ACC112 (cell line): ENCODE measurements at regions not wholly inside any gene's neighbourhood (a gene's known extent, or its start where the extent isn't known, plus 50 kb on each side); places are given as distances from the start of the nearest gene placed in this dataset.

Source experiments
- H2AFZ ChIP-seq: fragments of 200-600 bp; sonication (generic); one replicate; pipeline ENCODE4 v1.6.0; 2017; ENCODE audit warnings: antibody characterized with exemption, low read length; ENCODE audit not compliant: unreplicated experiment
- H3K27ac ChIP-seq: fragments of 200-600 bp; sonication (generic); 2 replicates; pipeline ENCODE4 v1.5.1; 2014; ENCODE audit warnings: low read depth, mild to moderate bottlenecking, antibody characterized with exemption, low read length, moderate library complexity
- H3K27me3 ChIP-seq: fragments of 200-600 bp; sonication (generic); 2 replicates; pipeline ENCODE4 v1.6.1; 2014; ENCODE audit warnings: mild to moderate bottlenecking, antibody characterized with exemption, low read length, moderate library complexity, mixed read lengths; ENCODE audit not compliant: insufficient read depth
- H3K36me3 ChIP-seq: fragments of 200-600 bp; sonication (generic); 2 replicates; pipeline ENCODE4 v1.6.1; 2016; ENCODE audit warnings: mild to moderate bottlenecking, antibody characterized with exemption, low read length, moderate library complexity, mixed read lengths; ENCODE audit not compliant: insufficient read depth
- H3K4me1 ChIP-seq: fragments of 200-600 bp; sonication (generic); one replicate; pipeline ENCODE4 v1.6.1; 2016; ENCODE audit warnings: low read length, mixed read lengths; ENCODE audit not compliant: insufficient read depth, unreplicated experiment, control insufficient read depth
- H3K4me3 ChIP-seq: fragments of 200-600 bp; sonication (generic); 2 replicates; pipeline ENCODE4 v1.5.1; 2014; ENCODE audit warnings: mild to moderate bottlenecking, low read depth, low read length
- H3K79me2 ChIP-seq: fragments of 200-600 bp; sonication (generic); one replicate; pipeline ENCODE4 v1.6.0; 2016; ENCODE audit warnings: low read length; ENCODE audit not compliant: control insufficient read depth, unreplicated experiment, insufficient read depth

DNA sequence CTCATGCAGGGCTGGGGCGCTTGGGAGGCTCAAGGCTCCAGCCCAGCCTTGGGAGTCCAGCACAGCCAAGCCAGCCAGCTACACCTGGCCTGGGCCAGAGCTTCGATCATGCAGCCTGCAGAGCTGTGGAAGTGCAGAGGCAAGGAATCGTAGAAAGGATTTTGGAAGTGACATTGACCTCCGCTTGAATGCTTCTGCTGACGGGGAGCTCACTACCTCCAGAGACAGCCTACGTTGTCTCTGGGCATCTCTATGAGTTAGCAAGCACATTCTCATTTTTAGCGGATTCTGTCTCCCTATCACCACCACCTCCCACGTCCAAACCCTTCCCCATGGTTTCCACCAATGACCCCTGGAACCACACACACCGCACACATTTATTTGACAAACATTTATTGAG is 88.5 kb downstream of the MICALL2 start:
- no peak overlapping the region for H3K27ac ChIP-seq
- peaks cover 72% of the 10 kb centered on the region for H3K27me3 ChIP-seq
- H3K4me1 ChIP-seq, result no peaks in the 10 kb centered on the region
- H3K79me2 ChIP-seq, result no peaks in the 10 kb centered on the region
- no peak overlapping the region for H3K4me3 ChIP-seq
- no peak overlapping the region for H2AFZ ChIP-seq
- no peaks in the 10 kb centered on the region for H3K36me3 ChIP-seq

DNA sequence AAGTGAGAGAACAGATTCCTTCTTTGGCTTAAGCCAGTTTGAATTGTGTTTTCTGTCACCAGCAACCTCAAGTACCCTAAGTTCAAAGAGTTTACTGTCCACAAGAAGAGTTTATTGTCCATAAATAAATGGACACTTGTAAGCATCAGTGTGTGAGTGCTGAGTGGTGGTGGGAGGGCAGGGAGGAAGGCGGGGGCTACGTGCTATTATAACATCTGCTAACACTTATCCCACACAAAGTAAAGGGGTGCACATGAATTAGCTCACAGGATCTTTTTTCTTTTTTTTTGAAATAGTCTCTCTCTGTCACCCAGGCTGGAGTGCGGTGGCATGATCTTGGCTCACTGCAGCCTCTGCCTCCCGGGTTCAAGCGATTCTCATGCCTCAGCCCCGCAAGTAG is 87.2 kb downstream of the MICALL2 start:
- H3K79me2 ChIP-seq, result no peaks in the 10 kb centered on the region
- H3K36me3 ChIP-seq, result no peaks in the 10 kb centered on the region
- no peaks in the 10 kb centered on the region for H3K4me1 ChIP-seq
- H3K27ac ChIP-seq, result no peak overlapping the region
- H3K4me3 ChIP-seq, result no peak overlapping the region
- peaks cover 66% of the 10 kb centered on the region for H3K27me3 ChIP-seq
- H2AFZ ChIP-seq, result no peak overlapping the region

DNA sequence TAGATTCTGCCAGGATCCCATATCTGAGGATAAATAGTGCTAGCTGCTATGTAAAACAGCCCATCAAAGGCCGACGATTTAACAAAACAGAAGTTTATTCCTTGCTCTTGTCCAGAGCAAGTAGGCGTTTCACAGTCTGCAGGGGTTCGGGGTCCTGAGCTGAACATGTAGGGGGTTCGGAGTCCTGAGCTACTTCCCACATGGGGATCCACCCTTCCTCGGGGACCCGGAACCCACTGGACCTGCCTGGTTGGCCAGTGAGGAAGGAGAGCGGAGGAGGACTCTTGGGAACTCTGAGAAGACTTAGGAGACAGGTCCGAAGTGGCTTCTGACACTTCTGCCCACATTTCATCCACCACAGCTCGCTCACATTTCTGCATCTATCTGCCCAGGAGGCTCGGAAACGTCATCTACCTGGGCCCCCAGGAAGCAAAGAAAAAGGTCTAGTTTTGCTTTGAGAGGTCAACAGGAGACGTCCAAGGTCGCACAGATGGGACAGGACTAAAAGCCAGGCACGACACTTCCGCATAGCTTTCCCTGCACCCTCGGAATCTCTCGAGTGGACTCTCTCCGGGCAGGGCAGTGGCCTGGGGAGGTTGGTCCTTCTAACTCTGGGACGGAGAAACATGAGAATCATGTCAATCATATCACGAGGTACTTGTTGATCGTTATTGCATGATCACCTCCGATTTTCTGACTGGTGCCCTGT is 86.4 kb downstream of the MICALL2 start:
- Histone ChIP-seq H3K27ac (no peak overlapping the region), H3K4me3 (no peak overlapping the region), H2AFZ (no peak overlapping the region), H3K4me1 (no peaks in the 10 kb centered on the region), H3K79me2 (no peaks in the 10 kb centered on the region), H3K27me3 (peaks cover 64% of the 10 kb centered on the region), H3K36me3 (no peaks in the 10 kb centered on the region)

DNA sequence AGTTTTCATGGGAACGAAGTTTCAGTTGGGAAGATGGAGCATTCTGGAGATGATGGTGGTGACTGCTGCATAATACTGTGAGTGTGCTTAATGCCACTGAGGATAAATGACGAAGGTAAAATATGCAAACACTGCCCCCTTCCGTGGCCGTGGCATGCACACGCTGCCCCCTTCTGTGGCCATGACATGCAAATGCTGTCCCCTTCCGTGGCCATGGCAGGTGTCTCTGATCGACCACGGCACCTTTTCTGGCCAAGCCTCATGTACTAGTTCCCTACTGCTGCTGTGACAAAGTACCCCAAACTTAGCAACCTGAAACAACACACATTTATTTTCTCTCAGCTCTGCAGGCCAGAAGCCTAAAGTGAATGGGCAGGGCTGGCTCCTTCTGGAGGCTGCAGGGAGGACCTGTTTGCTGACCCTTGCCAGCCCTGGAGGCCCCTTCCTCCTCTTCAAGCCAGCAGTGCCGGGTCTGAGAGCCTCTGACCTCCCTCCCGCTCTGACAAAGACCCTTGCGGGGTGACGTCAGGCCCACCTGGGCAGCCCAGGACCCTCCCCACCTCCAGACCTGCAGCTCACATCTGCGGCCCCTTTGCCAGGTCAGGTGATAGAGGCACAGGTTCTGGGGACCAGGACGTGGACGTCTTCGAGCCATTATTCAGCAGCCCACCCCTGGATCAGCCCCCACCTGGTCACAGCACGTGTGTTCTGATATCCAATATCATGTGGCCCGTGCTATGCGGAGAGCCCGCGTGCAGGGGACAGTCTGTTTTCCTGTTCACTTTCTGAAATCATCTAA is 82.0 kb downstream of the MICALL2 start:
- H3K4me1 ChIP-seq, result no peaks in the 10 kb centered on the region
- H2AFZ ChIP-seq, result no peak overlapping the region
- H3K4me3 ChIP-seq, result no peak overlapping the region
- peaks cover 59% of the 10 kb centered on the region for H3K27me3 ChIP-seq
- H3K79me2 ChIP-seq, result no peaks in the 10 kb centered on the region
- H3K27ac ChIP-seq, result no peak overlapping the region
- H3K36me3 ChIP-seq, result no peaks in the 10 kb centered on the region

DNA sequence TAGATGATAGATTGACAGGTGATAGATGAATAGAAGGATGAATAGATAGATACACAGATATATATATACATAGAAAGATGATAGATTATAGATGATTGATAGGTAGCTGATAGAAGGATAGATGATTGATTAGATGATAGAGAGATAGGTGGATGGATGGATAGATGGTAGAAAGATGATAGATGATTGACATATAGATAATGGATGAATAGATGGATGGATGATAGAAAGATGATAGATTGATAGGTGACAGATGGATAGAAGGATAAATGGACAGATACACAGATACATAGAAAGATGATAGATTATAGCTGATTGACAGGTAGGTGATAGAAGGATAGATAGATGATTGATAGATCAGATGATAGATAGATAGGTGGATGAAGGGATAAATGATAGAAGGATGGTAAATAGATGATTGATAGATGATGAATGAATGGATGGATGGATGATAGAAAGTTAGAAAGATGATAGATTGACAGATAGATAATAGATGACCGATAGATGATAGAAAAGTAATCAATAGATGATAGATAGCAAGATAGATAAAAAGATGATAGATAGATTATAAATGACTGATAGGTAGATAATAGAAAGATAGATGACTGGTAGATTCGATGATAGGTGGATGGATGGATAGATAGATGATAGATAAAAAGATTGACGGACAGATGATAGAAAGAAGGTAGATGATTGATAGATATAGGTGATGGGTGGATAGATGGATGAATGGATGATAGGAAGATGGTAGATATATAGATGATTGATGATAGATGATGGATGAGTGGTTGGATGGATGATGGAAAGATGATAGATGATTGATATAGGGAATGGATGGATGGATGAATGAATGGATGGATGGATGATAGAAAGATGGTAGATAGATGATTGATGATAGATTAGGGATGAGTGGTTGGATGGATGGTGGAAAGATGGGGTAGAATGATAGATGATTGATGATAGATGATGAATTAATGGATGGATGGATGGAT is 80.4 kb downstream of the MICALL2 start:
- H3K4me1 ChIP-seq, result no peaks in the 10 kb centered on the region
- H3K36me3 ChIP-seq, result no peaks in the 10 kb centered on the region
- no peaks in the 10 kb centered on the region for H3K79me2 ChIP-seq
- peaks cover 61% of the 10 kb centered on the region for H3K27me3 ChIP-seq
- H2AFZ ChIP-seq, result no peak overlapping the region
- no peak overlapping the region for H3K27ac ChIP-seq
- no peak overlapping the region for H3K4me3 ChIP-seq

DNA sequence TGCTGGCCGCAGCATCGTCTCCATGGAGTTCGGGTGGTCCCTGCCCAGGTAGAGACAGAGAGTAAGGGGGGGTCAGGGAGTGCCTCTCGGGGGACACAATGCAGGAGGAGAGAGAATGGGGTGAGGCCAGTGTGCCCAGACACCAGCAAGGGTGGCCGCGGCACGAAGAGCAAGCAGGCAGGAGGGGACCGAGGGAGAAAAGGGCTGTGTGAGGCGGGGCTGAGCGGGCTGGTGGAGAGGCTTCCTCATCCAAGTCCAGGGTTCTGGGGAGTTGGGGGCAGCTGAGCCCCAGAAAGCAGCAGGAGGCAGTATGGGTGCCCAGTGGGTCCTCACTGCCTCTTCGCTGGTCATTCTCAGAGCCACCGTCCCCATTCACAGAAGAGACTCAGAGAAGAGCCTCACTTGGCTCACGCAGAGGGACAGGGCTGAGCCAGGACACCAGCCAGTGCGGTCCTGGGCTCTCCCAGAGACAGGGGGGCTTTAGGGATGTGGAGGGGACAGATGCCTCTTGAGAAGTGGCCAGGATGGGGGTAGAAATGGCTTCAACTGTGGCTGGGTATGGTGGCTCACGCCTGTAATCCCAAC is 78.9 kb downstream of the MICALL2 start:
- no peaks in the 10 kb centered on the region for H3K4me1 ChIP-seq
- no peaks in the 10 kb centered on the region for H3K79me2 ChIP-seq
- H3K27me3 ChIP-seq, result peaks cover 74% of the 10 kb centered on the region
- H2AFZ ChIP-seq, result no peak overlapping the region
- H3K27ac ChIP-seq, result no peak overlapping the region
- H3K4me3 ChIP-seq, result no peak overlapping the region
- H3K36me3 ChIP-seq, result no peaks in the 10 kb centered on the region

DNA sequence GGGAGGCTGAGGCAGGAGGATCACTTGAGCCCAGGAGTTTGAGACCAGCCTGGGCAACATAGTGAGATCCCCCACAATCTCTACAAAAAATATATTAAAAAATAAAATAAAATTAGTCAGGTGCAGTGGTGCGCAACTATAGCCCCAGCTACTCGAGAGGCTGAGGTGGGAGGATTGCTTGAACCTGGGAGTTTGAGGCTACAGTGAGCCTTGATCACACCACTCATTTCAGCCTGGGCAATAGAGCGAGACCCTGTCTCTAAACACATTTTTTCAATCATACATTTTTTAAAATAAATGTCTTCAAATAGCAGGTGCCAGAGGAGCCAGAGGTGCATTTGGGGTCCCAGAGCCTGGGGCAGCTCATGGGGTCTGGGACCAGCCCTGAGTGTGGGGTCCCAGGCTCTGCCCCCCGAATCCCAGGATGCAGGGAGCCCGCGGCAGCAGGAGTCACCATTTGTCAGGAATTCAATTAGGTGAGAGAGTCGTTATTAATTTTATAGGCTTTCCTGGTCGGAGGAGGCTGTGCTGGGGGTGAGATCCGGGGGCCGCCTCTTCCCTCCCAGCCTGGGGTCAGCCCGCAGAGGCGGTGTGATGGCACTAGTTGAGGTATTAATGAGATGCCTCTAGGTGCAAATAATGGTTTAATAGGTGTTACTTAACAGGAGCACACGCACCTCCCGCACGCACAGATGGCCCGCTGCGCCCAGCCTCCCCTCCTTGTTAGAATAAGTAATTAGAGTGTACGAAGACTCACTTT is 78.3 kb downstream of the MICALL2 start:
- H3K4me1 ChIP-seq, result no peaks in the 10 kb centered on the region
- no peaks in the 10 kb centered on the region for H3K79me2 ChIP-seq
- no peak overlapping the region for H3K27ac ChIP-seq
- H3K27me3 ChIP-seq, result peaks cover 74% of the 10 kb centered on the region
- no peak overlapping the region for H2AFZ ChIP-seq
- no peak overlapping the region for H3K4me3 ChIP-seq
- no peaks in the 10 kb centered on the region for H3K36me3 ChIP-seq

DNA sequence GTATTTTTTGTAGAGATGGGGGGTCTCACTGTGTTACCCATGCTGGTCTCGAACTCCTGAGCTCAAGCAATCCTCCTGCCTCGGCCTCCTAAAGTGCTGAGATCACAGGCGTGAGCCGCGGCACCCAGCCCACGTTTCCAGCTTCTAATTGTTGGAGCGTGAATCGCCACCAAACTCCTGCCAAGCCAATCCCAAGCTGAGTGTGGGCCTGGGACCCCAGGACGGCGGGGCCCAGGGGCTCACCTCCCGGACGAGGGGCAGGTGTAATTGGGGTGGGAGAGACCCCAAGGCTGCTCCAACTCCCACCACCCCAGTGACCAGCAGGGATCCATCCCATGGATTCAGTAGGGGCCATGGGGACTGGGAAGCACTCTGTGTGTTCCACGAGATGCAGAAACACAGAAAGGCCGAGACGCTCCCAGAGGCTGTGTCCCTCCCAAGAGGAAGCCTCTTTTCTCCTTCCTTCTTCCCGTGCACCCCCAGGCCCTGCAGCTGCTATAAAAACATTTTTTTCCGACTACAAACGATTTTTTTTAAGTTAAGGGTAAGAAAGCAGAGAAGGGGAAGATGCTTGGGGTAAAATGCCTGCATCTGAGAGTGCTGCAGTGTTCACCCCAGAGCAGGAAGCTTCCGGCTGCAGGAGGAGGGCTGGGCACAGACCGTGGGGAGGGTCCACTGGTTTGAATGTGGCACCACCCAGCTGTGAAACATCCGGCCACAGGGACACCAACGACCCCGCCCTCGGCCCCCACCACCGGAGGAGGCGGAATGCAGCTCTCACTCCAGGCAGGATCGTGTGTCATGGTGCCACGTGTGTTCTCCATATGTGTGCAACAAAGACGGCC is 76.5 kb downstream of the MICALL2 start:
- Histone ChIP-seq H3K27ac (no peak overlapping the region), H3K27me3 (peaks cover 79% of the 10 kb centered on the region), H3K4me1 (no peaks in the 10 kb centered on the region), H2AFZ (no peak overlapping the region), H3K79me2 (no peaks in the 10 kb centered on the region), H3K36me3 (no peaks in the 10 kb centered on the region), H3K4me3 (no peak overlapping the region)

DNA sequence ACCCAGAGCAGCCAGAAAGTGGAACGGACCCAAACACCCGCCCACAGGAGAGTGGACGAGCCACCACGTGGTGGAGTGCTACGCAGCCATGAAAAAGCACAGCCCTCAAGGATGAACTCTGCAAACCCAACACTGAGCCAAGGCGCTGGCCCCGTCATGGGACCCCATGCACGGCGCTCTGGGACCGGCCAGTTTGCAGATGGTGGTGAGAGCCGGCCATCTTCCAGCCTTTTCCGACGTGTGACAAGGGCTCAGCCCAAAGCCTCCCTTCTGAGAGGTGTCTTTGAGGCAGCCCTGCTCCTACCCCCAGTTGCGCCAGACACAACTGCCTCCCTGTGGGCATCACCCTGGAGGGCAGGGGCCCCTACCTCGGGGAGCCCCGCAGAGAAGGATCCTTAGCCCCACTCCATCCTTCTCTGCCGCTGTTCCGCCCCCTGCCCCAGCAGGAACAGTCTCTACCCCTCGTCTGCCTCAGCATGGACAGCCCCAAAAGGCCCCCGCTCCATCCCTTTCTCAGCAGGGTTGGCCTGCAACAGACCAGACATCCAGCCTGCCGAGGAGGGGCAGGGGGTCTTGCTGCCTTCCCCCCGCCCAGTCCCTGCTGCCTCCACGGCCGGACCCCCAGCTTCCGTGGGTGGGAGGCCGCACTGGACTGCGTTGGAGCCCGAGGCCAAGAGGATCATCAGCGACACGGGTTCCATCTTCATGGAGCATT is 75.7 kb downstream of the MICALL2 start:
- H3K36me3 ChIP-seq, result no peaks in the 10 kb centered on the region
- no peak overlapping the region for H3K4me3 ChIP-seq
- H3K79me2 ChIP-seq, result no peaks in the 10 kb centered on the region
- no peaks in the 10 kb centered on the region for H3K4me1 ChIP-seq
- no peak overlapping the region for H2AFZ ChIP-seq
- no peak overlapping the region for H3K27ac ChIP-seq
- H3K27me3 ChIP-seq, result peaks cover 82% of the 10 kb centered on the region
